ENCODE measurements at regions not wholly inside any gene's neighbourhood (a gene's known extent, or its start where the extent isn't known, plus 50 kb on each side); places are given as distances from the start of the nearest gene placed in this dataset.

DNA sequence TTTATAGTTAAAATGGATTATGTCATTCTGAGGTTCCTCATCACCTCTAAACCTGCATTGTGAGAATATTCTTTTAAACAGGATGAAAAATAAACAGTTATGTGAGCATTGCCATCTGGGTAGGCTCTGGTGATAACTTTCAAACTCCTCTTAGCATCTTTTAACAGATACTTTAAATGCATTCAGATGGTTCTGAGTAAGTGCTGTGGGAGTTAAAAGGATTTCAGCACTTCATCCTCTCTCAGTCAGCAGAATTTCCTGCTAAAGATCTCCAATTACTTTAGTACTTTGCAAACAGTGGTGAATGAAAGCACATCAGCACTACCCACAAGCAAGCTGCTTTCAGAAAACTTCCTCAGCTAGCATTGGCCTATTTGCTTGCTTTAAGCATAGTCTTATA, 59.3 kb upstream of the TMTC1 start:
- H3K4me3 Mint-ChIP-seq (ENCODE audit: unreplicated experiment), result no peak overlapping the region
- no peaks in the 10 kb centered on the region for H3K4me1 Mint-ChIP-seq (ENCODE audit: low read depth)
- H3K36me3 Mint-ChIP-seq (ENCODE audit: low read depth), result peaks cover 7% of the 10 kb centered on the region
- peaks cover 25% of the 10 kb centered on the region for H3K9me3 Mint-ChIP-seq (ENCODE audit: low read depth)
- DNase-seq (ENCODE audit: low spot score), result no peak
- H3K27me3 Mint-ChIP-seq (ENCODE audit: low read depth), result peaks cover 3% of the 10 kb centered on the region
- TF ChIP-seq, protein P1, sequence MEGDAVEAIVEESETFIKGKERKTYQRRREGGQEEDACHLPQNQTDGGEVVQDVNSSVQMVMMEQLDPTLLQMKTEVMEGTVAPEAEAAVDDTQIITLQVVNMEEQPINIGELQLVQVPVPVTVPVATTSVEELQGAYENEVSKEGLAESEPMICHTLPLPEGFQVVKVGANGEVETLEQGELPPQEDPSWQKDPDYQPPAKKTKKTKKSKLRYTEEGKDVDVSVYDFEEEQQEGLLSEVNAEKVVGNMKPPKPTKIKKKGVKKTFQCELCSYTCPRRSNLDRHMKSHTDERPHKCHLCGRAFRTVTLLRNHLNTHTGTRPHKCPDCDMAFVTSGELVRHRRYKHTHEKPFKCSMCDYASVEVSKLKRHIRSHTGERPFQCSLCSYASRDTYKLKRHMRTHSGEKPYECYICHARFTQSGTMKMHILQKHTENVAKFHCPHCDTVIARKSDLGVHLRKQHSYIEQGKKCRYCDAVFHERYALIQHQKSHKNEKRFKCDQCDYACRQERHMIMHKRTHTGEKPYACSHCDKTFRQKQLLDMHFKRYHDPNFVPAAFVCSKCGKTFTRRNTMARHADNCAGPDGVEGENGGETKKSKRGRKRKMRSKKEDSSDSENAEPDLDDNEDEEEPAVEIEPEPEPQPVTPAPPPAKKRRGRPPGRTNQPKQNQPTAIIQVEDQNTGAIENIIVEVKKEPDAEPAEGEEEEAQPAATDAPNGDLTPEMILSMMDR (IDR thresholded peaks at IDR 0.05), result no peak
- no peak overlapping the region for H3K27ac Mint-ChIP-seq (ENCODE audit: unreplicated experiment)

DNA sequence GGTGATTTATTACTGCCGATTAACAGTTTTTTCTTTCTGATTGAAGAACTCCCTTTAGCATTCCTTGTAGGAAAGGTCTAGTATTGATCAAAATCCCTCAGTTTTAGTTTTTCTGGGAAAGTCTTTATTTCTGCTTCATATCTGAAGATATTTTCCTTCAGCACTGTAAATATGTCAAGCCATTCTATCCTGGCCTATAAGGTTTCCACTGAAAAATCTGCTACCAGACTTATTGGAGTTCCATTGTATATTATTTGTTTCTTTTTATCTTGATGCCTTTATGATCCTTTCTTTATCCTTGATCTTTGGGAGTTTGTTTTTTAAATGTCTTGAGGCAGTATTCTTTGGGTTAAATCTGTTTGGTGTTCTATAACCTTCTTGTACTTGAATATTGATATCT, 55.0 kb upstream of the TMTC1 start:
- Mint-ChIP-seq H3K27me3 (ENCODE audit: low read depth) (peaks cover 2% of the 10 kb centered on the region), H3K4me1 (ENCODE audit: low read depth) (no peaks in the 10 kb centered on the region), H3K36me3 (ENCODE audit: low read depth) (peaks cover 15% of the 10 kb centered on the region), H3K4me3 (ENCODE audit: unreplicated experiment) (no peak overlapping the region), H3K9me3 (ENCODE audit: low read depth) (peaks cover 51% of the 10 kb centered on the region), H3K27ac (ENCODE audit: unreplicated experiment) (no peak overlapping the region)
- TF ChIP-seq, protein P1 (IDR thresholded peaks at IDR 0.05), result no peak
- DNase-seq (ENCODE audit: low spot score), result no peak
